Stimulated activated naive B cell treated with anti-CD40 and anti-IgM and Interleukin-4, amounts not matched to agents 10 μg/mL and 1 μg/mL and 100 μg/mL, for 72 hours (primary cell): ENCODE measurements at regions not wholly inside any gene's neighbourhood (a gene's known extent, or its start where the extent isn't known, plus 50 kb on each side); places are given as distances from the start of the nearest gene placed in this dataset.

Experiments used
- ATAC-seq, 2 donors: fragments of 150-1000 bp; cut with Tn5 transposase; replicated peaks; 2 replicates each; pipeline ENCODE4 v1.10.0; 2021; ENCODE audit warnings: moderate library complexity in 1 of 2
- DNase-seq: peaks from one replicate; pipeline ENCODE4 v3.0.0; 2021
- H3K27ac Mint-ChIP-seq: one replicate; pipeline ENCODE4 v1.8.0; 2022; ENCODE audit warnings: mild to moderate bottlenecking, mixed read lengths
- H3K27me3 Mint-ChIP-seq, 2 donors: one replicate each; pipeline ENCODE4 v1.8.0; 2022; ENCODE audit warnings: mixed read lengths in 2 of 2
- H3K36me3 Mint-ChIP-seq, 2 donors: one replicate each; pipeline ENCODE4 v1.8.0; 2022; ENCODE audit warnings: mixed read lengths in 2 of 2, mild to moderate bottlenecking in 1 of 2
- H3K4me1 Mint-ChIP-seq, 2 donors: one replicate each; pipeline ENCODE4 v1.8.0; 2022; ENCODE audit warnings: mixed read lengths in 2 of 2, mild to moderate bottlenecking in 1 of 2
- H3K4me3 Mint-ChIP-seq, 2 donors: one replicate each; pipeline ENCODE4 v1.8.0; 2022; ENCODE audit warnings: mild to moderate bottlenecking in 2 of 2, mixed read lengths in 2 of 2, moderate library complexity in 1 of 2
- H3K9me3 Mint-ChIP-seq, 2 donors: one replicate each; pipeline ENCODE4 v1.8.0; 2022; ENCODE audit warnings: mixed read lengths in 2 of 2, mild to moderate bottlenecking in 1 of 2

- Mint-ChIP-seq H3K4me1 (no peaks in the 10 kb centered on the region), H3K4me3 (no peak overlapping the region), H3K36me3 (no peaks in the 10 kb centered on the region), H3K27me3 (no peaks in the 10 kb centered on the region), H3K27ac (no peak overlapping the region), H3K9me3 (peaks cover 3 to 5% of the 10 kb centered on the region in 2 donors)
- DNase-seq (no peak), ATAC-seq (no peak)
These were observed 50.2 kb upstream of the CTAGE1 start for GRCh38 chr18:22467760-22468553.

- ATAC-seq: no peak
- Mint-ChIP-seq H3K36me3 (no peaks in the 10 kb centered on the region), H3K27me3 (no peaks in the 10 kb centered on the region), H3K9me3 (peaks cover 3 to 5% of the 10 kb centered on the region in 2 donors), H3K4me3 (no peak overlapping the region), H3K4me1 (no peaks in the 10 kb centered on the region), H3K27ac (no peak overlapping the region)
- no peak for DNase-seq
These were observed 50.8 kb upstream of the CTAGE1 start for GRCh38 chr18:22468554-22468891.

GRCh38 chr18:22469061-22469734 lies 51.5 kb upstream of the CTAGE1 start:
- Mint-ChIP-seq H3K4me1 (no peaks in the 10 kb centered on the region), H3K4me3 (no peak overlapping the region), H3K27me3 (no peaks in the 10 kb centered on the region), H3K36me3 (no peaks in the 10 kb centered on the region), H3K9me3 (peaks cover 3 to 6% of the 10 kb centered on the region in 2 donors), H3K27ac (no peak overlapping the region)
- ATAC-seq: no peak
- no peak for DNase-seq

- Mint-ChIP-seq H3K4me1 (no peaks in the 10 kb centered on the region), H3K27ac (no peak overlapping the region), H3K36me3 (no peaks in the 10 kb centered on the region), H3K9me3 (peaks cover 3 to 4% of the 10 kb centered on the region in 2 donors), H3K27me3 (no peaks in the 10 kb centered on the region), H3K4me3 (no peak overlapping the region)
- DNase-seq: no peak
- no peak for ATAC-seq
These were observed 52.2 kb upstream of the CTAGE1 start for GRCh38 chr18:22469926-22470247.

DNA sequence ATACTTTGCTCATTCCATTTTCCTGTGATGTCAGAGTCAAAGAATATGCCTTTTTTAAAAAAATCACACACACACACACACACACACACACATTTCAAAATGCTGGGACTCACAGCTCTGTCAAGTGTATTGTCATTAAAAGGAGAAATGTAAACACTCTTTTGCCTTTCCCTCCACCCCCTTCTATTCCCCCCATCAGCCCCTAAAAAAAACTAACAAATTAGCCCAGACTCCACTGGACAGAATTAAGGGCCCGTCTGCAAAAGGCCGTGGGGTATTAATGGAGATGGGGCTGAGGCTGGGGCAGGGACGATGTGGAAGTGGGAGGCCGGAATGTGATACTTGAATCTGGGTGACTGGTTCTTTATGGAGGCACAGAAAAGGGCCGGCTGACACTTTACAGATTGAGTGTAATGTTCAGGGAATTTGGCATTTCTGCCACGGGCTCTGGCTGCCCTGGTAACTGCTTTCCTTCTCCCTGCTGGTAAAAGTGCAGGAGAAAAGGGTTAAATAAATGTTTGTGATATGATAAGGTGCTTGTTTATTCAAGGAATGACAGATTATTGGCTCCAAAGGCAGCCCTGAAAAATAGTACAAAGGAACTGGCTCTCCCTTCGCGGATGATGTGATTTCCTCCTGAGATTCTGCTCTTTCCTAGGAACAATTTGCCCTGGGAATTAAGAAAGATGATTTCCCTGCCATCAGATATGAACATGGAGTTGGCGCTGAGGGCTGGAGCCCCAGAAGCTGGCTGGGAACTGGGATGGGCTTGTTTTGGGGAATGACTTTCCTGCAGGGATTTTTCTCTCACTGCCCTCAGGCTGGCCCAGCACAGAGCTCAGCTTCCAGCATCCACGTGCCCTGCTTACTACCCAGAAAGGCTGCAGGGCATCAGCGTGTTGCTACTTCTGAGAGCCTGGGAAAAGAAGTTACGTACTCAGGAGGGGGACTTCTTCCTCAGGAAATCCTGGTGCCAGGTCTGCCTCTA lies 52.8 kb upstream of the CTAGE1 start:
- H3K27me3 Mint-ChIP-seq: no peaks in the 10 kb centered on the region
- no peak for DNase-seq
- no peak overlapping the region for H3K4me3 Mint-ChIP-seq
- no peak overlapping the region for H3K27ac Mint-ChIP-seq
- H3K4me1 Mint-ChIP-seq: no peaks in the 10 kb centered on the region
- H3K9me3 Mint-ChIP-seq: peaks cover 3 to 4% of the 10 kb centered on the region in 2 donors
- no peak for ATAC-seq
- no peaks in the 10 kb centered on the region for H3K36me3 Mint-ChIP-seq

DNA sequence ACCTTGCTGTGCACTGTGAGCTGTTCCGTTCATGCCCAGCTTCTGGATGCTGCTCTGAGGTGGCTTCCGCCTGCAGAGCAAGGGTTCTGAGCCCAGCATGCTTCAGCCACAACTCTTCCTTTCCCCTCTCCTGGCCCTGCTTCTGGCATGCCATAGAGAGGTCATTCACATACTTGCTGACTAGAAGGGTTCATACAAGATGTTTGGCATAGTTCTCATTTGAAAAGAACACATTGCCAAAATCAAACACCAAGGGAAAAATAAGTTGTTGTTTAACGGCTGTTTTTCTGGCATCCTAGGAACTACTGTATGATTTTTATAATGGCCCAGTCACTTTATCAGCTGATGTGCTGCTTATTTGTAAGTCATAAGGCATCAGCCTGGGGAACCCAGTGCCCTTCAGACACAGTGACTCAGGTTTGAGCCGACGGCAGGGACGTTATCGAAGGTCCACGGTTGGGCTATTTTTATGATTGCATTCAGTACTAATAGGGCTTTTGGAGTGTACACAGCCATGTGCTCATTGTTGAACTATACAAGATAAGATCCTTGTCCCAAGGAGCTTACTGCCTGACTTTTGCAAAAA lies 53.9 kb upstream of the CTAGE1 start:
- Mint-ChIP-seq H3K27me3 (no peaks in the 10 kb centered on the region), H3K4me3 (no peak overlapping the region), H3K36me3 (no peaks in the 10 kb centered on the region), H3K9me3 (peaks cover 3 to 4% of the 10 kb centered on the region in 2 donors), H3K4me1 (no peaks in the 10 kb centered on the region), H3K27ac (no peak overlapping the region)
- ATAC-seq: no peak
- no peak for DNase-seq

GRCh38 chr18:22473366-22473765 lies 55.7 kb upstream of the CTAGE1 start:
- Mint-ChIP-seq H3K4me3 (no peak overlapping the region), H3K9me3 (peaks cover 3 to 4% of the 10 kb centered on the region in 2 donors), H3K27ac (no peak overlapping the region), H3K27me3 (no peaks in the 10 kb centered on the region), H3K4me1 (no peaks in the 10 kb centered on the region), H3K36me3 (no peaks in the 10 kb centered on the region)
- no peak for DNase-seq
- no peak for ATAC-seq

DNA sequence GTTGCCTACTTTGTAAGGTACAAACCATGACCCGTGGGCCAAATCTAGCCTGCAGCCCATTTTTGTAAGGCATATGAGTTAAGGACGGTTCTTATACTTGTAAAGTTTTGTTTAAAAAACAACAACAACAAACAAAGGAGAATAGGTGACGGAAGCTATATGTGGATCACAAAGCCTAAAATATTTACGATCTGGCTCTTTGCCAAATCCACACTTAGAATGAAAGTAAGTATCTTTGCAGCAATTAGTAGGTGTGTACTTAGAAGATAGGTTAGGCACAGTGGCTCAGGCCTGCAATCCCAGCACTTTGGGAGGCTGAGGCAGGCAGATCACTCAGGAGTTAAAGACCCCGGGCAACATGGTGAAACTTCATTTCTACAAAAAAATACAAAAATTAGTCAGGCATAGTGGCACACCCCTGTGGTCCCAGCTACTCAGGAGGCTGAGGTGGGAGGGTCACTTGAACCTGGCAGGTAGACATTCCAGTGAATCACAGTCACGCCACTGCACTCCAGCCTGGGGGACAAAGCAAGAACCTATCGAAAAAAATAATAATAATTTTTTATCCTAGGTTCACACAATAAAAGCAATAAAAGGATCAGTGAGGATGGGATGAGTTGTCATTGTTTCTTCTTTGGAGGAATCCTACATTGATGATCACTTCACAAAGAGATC lies 57.8 kb upstream of the CTAGE1 start:
- Mint-ChIP-seq H3K27me3 (no peaks in the 10 kb centered on the region), H3K4me1 (no peaks in the 10 kb centered on the region)

DNA sequence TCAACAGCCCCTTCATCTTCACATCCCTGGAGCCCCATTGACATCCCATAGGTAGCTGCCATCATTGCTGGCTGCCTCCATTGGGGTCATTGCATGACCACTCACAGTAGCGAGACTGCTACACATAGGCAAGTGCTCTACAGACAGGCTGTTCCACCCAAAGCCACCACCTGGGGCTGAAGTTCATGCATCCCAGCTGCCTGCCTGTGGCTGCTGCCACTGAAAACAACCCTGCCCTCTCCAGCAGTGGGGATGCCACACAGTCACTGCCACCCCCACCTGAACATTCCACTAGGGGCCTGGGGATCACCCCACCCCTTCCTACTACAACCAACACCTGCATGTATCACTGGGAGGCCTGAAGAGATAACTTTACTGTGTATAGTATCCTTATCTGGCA lies 59.5 kb upstream of the CTAGE1 start:
- Mint-ChIP-seq H3K4me3 (no peak overlapping the region), H3K9me3 (peaks cover 5 to 6% of the 10 kb centered on the region in 2 donors), H3K36me3 (no peaks in the 10 kb centered on the region), H3K27ac (no peak overlapping the region), H3K27me3 (no peaks in the 10 kb centered on the region), H3K4me1 (no peaks in the 10 kb centered on the region)
- DNase-seq: no peak
- ATAC-seq: no peak

More for the DNA sequence above, 57.8 kb upstream of the CTAGE1 start:
- H3K9me3 Mint-ChIP-seq: peaks cover 0 to 4% of the 10 kb centered on the region in 2 donors
- H3K36me3 Mint-ChIP-seq: no peaks in the 10 kb centered on the region
- DNase-seq: no peak
- no peak overlapping the region for H3K27ac Mint-ChIP-seq
- H3K4me3 Mint-ChIP-seq: no peak overlapping the region
- ATAC-seq: no peak

- H3K27me3 Mint-ChIP-seq: no peaks in the 10 kb centered on the region
- no peaks in the 10 kb centered on the region for H3K4me1 Mint-ChIP-seq
- no peaks in the 10 kb centered on the region for H3K36me3 Mint-ChIP-seq
- ATAC-seq: no peak
- peaks cover 4 to 5% of the 10 kb centered on the region in 2 donors for H3K9me3 Mint-ChIP-seq
- DNase-seq: no peak
- no peak overlapping the region for H3K27ac Mint-ChIP-seq
- H3K4me3 Mint-ChIP-seq: no peak overlapping the region
These were observed 65.2 kb upstream of the CTAGE1 start for GRCh38 chr18:22482948-22483347.

GRCh38 chr18:22483407-22483806 lies 65.7 kb upstream of the CTAGE1 start:
- H3K4me3 Mint-ChIP-seq: no peak overlapping the region
- no peak overlapping the region for H3K27ac Mint-ChIP-seq
- H3K4me1 Mint-ChIP-seq: no peaks in the 10 kb centered on the region
- ATAC-seq: no peak
- no peak for DNase-seq
- H3K36me3 Mint-ChIP-seq: no peaks in the 10 kb centered on the region
- H3K27me3 Mint-ChIP-seq: no peaks in the 10 kb centered on the region
- H3K9me3 Mint-ChIP-seq: peaks cover 4 to 5% of the 10 kb centered on the region in 2 donors

GRCh38 chr18:22484471-22484870 lies 66.8 kb upstream of the CTAGE1 start:
- peaks cover 5% of the 10 kb centered on the region in 2 donors for H3K9me3 Mint-ChIP-seq
- H3K27me3 Mint-ChIP-seq: peaks cover 0 to 6% of the 10 kb centered on the region in 2 donors
- H3K27ac Mint-ChIP-seq: no peak overlapping the region
- no peak for DNase-seq
- H3K4me1 Mint-ChIP-seq: no peaks in the 10 kb centered on the region
- H3K36me3 Mint-ChIP-seq: no peaks in the 10 kb centered on the region
- ATAC-seq: no peak
- H3K4me3 Mint-ChIP-seq: no peak overlapping the region

DNA sequence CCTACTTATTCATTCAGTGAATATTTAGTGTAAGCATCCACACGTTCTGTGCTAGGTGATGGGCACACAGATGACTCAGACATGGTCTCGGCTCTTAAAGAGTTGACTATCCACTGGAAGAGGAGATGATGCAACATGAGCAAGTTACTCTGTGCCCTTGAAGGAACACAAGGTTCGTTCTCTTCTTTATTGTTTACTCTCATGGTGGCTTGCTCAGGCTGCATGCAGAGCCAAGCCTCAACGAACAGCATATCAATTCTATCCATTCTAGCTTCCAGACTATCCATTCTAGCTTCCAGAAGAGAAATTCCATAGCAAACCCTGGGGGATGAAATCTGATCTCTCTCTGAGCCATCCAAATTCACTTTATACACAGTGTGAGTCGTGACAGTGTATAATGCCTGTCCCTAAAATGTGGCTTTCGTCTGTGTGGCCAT lies 68.1 kb upstream of the CTAGE1 start:
- Mint-ChIP-seq H3K9me3 (peaks cover 4 to 5% of the 10 kb centered on the region in 2 donors), H3K4me1 (no peaks in the 10 kb centered on the region), H3K36me3 (no peaks in the 10 kb centered on the region), H3K27ac (no peak overlapping the region), H3K27me3 (peaks cover 0 to 6% of the 10 kb centered on the region in 2 donors), H3K4me3 (no peak overlapping the region)
- no peak for DNase-seq
- no peak for ATAC-seq

DNA sequence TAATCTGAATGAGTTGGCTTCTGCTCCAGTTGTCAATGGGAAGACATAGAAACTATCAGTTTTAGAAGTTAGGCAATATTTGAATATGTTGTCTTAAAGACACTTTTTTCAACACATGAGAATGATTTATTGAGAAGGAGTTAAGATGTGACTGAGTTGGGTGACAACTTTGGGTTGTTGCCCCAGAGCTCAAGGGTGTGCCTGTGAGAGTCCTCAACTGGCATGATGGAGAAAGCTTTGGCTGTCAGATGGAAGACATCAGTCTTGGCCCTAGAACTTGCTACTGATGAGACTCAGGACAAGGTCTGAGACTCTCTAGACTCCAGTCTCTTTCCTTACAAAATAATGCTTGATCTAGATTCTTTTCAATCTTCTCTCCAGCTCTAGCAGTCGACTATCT lies 69.0 kb upstream of the CTAGE1 start:
- Mint-ChIP-seq H3K27me3 (peaks cover 0 to 6% of the 10 kb centered on the region in 2 donors), H3K27ac (no peak overlapping the region), H3K4me1 (no peaks in the 10 kb centered on the region), H3K4me3 (no peak overlapping the region), H3K9me3 (peaks cover 0 to 3% of the 10 kb centered on the region in 2 donors), H3K36me3 (no peaks in the 10 kb centered on the region)
- no peak for DNase-seq
- ATAC-seq: no peak
